ENCODE measurements at regions not wholly inside any gene's neighbourhood (a gene's known extent, or its start where the extent isn't known, plus 50 kb on each side); places are given as distances from the start of the nearest gene placed in this dataset.

DNA sequence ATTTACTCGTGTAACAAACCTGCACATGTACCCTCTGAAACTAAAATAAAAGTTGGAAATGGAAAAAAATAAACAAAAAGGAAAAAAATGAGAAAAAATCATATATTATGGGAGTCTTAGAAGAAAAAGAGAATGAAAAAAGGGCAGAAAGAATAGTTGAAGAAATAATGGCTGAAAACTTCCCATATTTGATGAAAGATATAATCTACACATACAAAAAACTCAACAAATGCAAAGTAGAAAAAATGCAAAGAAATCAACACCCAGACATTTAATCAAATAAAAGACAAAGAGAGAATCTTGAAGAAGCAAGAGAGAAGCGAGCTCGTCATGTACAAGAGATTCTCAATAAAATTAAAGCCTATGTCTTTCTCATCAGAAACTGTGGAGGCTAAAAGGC is 73.8 kb downstream of the SLC25A46 start:
- Histone ChIP-seq H3K9ac (replicated peaks in 1 of 4; ENCODE audit: extremely low read depth in 1 of 4, low read depth in 3 of 4, low read length in 3 of 4) (no peak overlapping the region), H3K18ac (ENCODE audit: extremely low read depth, low read length) (no peak overlapping the region), H3K4me2 (ENCODE audit: insufficient read depth in 1 of 2, low read depth in 2 of 2, low read length in 2 of 2) (no peak overlapping the region), H3K4me1 (replicated peaks in 1 of 4; ENCODE audit: control insufficient read depth in 3 of 4, insufficient read depth in 4 of 4, low read length in 3 of 4) (no peaks in the 10 kb centered on the region), H3K27ac (ENCODE audit: low read depth, low read length) (no peak overlapping the region), H3K23me2 (ENCODE audit: low read depth, low read length) (no peaks in the 10 kb centered on the region), H3K4ac (replicated peaks; ENCODE audit: insufficient read length, low read depth, low read length) (no peak overlapping the region), H2AFZ (ENCODE audit: low read length) (no peak overlapping the region), H3K9me3 (ENCODE audit: insufficient read depth in 2 of 2, low read depth in 1 of 2, low read length in 1 of 2) (no peaks in the 10 kb centered on the region), H2BK120ac (replicated peaks; ENCODE audit: low read depth, low read length) (no peak overlapping the region), H3K79me1 (ENCODE audit: low read depth, low read length) (no peaks in the 10 kb centered on the region), H2BK15ac (ENCODE audit: low read length) (no peak overlapping the region), H3K79me2 (ENCODE audit: control insufficient read depth in 1 of 2, insufficient read depth in 2 of 2, low read length in 2 of 2) (no peaks in the 10 kb centered on the region), H4K91ac (replicated peaks; ENCODE audit: insufficient read length, low read length) (no peak overlapping the region), H3K14ac (ENCODE audit: insufficient read length) (no peak overlapping the region), H2BK12ac (ENCODE audit: low read depth, low read length) (no peak overlapping the region), H3K27me3 (replicated peaks in 1 of 4; ENCODE audit: control insufficient read depth in 3 of 4, extremely low read depth in 1 of 4, insufficient read depth in 3 of 4, low read length in 3 of 4) (no peaks in the 10 kb centered on the region), H2BK5ac (ENCODE audit: low read depth, low read length) (no peak overlapping the region), H3K36me3 (ENCODE audit: control insufficient read depth in 2 of 4, insufficient read depth in 4 of 4, low read length in 3 of 4) (no peaks in the 10 kb centered on the region), H4K8ac (ENCODE audit: extremely low read depth, insufficient read depth, low read length) (no peak overlapping the region), H4K20me1 (replicated peaks in 1 of 2; ENCODE audit: control insufficient read depth in 1 of 2, insufficient read depth in 2 of 2, low read length in 2 of 2) (no peaks in the 10 kb centered on the region), H4K5ac (ENCODE audit: insufficient read length, low read depth, low read length) (no peak overlapping the region), H3K23ac (ENCODE audit: insufficient read length) (no peak overlapping the region), H2BK20ac (ENCODE audit: low read length) (no peak overlapping the region), H2AK5ac (ENCODE audit: low read depth, low read length) (no peak overlapping the region), H3K4me3 (ENCODE audit: extremely low read depth in 1 of 4, insufficient read depth in 2 of 4, low read depth in 3 of 4, low read length in 4 of 4) (no peak overlapping the region), H3K56ac (replicated peaks; ENCODE audit: insufficient read length, low read depth, low read length) (no peak overlapping the region)
- POLR2A ChIA-PET (ENCODE audit: partially characterized antibody): no interaction called here
- CTCF ChIA-PET (ENCODE audit: partially characterized antibody): no interaction called here
- DNase-seq (ENCODE audit: low read depth in 1 of 2, low spot score in 2 of 2) (no peak), FAIRE-seq (no peak)
- 89% methylated on average over 3 of the region's 3 CpGs; no CpG with 5 or more reads in 1 of the 2 experiments for WGBS, 2 experiments (ENCODE audit: extremely low coverage in 1 of 2, insufficient coverage in 1 of 2, insufficient read length in 1 of 2, insufficient replicate concordance in 2 of 2, low coverage in 1 of 2, low lambda C conversion rate in 2 of 2, missing lambda C conversion rate in 1 of 2)
- TF ChIP-seq RXRA (IDR thresholded peaks at IDR 0.05; ENCODE audit: insufficient read depth, low read depth, low read length) (no peak), SP2 (IDR thresholded peaks at IDR 0.05; ENCODE audit: low read length) (no peak), BACH1 (IDR thresholded peaks at IDR 0.05; ENCODE audit: low read length) (no peak), YY1 (IDR thresholded peaks at IDR 0.05; ENCODE audit: low read depth, low read length) (no peak), GTF2F1 (IDR thresholded peaks at IDR 0.05; ENCODE audit: borderline replicate concordance, low read depth, low read length) (no peak), POLR2A (IDR thresholded peaks at IDR 0.05; ENCODE audit: control extremely low read depth in 1 of 2, low read depth in 2 of 2, low read length in 2 of 2) (no peak), SRF (IDR thresholded peaks at IDR 0.05; ENCODE audit: low read depth, low read length) (no peak), ZNF274 (IDR thresholded peaks at IDR 0.05; ENCODE audit: borderline replicate concordance, extremely low read depth, low read length) (no peak), TAF7 (optimal IDR thresholded peaks at IDR 0.05; ENCODE audit: borderline replicate concordance, low read depth, low read length) (no peak), EZH2 (IDR thresholded peaks at IDR 0.05; ENCODE audit: low read depth, low read length, severe bottlenecking) (no peak), CHD1 (IDR thresholded peaks at IDR 0.05; ENCODE audit: low read depth, low read length) (no peak), RAD21 (IDR thresholded peaks at IDR 0.05 in 1 of 2, conservative IDR thresholded peaks at IDR 0.05 in 1 of 2; ENCODE audit: low read depth in 2 of 2, low read length in 2 of 2) (no peak), GABPA (IDR thresholded peaks at IDR 0.05; ENCODE audit: borderline replicate concordance, insufficient read depth, low read length) (no peak), TCF12 (IDR thresholded peaks at IDR 0.05; ENCODE audit: low read depth, low read length) (no peak), SIX5 (IDR thresholded peaks at IDR 0.05; ENCODE audit: low read depth, low read length) (no peak)
